WTC11 (cell line): ENCODE measurements at regions not wholly inside any gene's neighbourhood (a gene's known extent, or its start where the extent isn't known, plus 50 kb on each side); places are given as distances from the start of the nearest gene placed in this dataset.

Source experiments
- ATAC-seq: fragments of 200-7000 bp; cut with Tn5 transposase; 2 replicates; pipeline ENCODE4 v1.10.0; 2021; ENCODE audit warnings: mild to moderate bottlenecking, moderate library complexity
- CTCF ChIA-PET: fragments of 300-600 bp; sonication (Branson Sonifier 250); formaldehyde crosslinking; loops from one replicate; lab custom pipeline; 2021; ENCODE audit warnings: antibody characterized with exemption; lab: Charles Lee
- POLR2A ChIA-PET: fragments of 350-600 bp; sonication (Branson Sonifier 250); formaldehyde crosslinking; loops from one replicate; lab custom pipeline; 2021; ENCODE audit warnings: antibody characterized with exemption; lab: Charles Lee
- DNase-seq: peaks from one replicate; pipeline ENCODE4 v3.0.0; 2021; ENCODE audit warnings: low spot score
- H3K27ac Mint-ChIP-seq: 2 replicates; pipeline ENCODE4 v1.8.0; 2021; ENCODE audit warnings: mixed read lengths
- H3K27me3 Mint-ChIP-seq: 2 replicates; pipeline ENCODE4 v1.8.0; 2021; ENCODE audit warnings: low read depth, mild to moderate bottlenecking, moderate library complexity, mixed read lengths
- H3K36me3 Mint-ChIP-seq: 2 replicates; pipeline ENCODE4 v1.8.0; 2021; ENCODE audit warnings: mixed read lengths
- H3K4me1 Mint-ChIP-seq: 2 replicates; pipeline ENCODE4 v1.8.0; 2022; ENCODE audit warnings: mixed read lengths
- H3K4me3 Mint-ChIP-seq: 2 replicates; pipeline ENCODE4 v1.8.0; 2021; ENCODE audit warnings: mild to moderate bottlenecking, moderate library complexity, mixed read lengths
- H3K9me3 Mint-ChIP-seq: 2 replicates; pipeline ENCODE4 v1.8.0; 2021; ENCODE audit warnings: mixed read lengths
- ATF2 ChIP-seq: sonication (generic); formaldehyde crosslinking; IDR thresholded peaks from 2 replicates; pipeline ENCODE4 v1.8.1; 2022; ENCODE audit warnings: low read depth, missing genetic modification reagents, borderline replicate concordance
- GABPB1 ChIP-seq: sonication (generic); formaldehyde crosslinking; IDR thresholded peaks from 2 replicates; pipeline ENCODE4 v1.8.1; 2023; ENCODE audit warnings: mild to moderate bottlenecking, missing genetic modification reagents
- NR1H2 ChIP-seq: sonication (generic); formaldehyde crosslinking; IDR thresholded peaks from 2 replicates; pipeline ENCODE4 v1.9.0; 2021; ENCODE audit warnings: mild to moderate bottlenecking, moderate library complexity, missing genetic modification reagents
- NR2C2 ChIP-seq: sonication (generic); formaldehyde crosslinking; IDR thresholded peaks from 2 replicates; pipeline ENCODE4 v1.8.0; 2022; ENCODE audit warnings: mild to moderate bottlenecking, missing genetic modification reagents
- OVOL2 ChIP-seq: fragments of 250-450 bp; sonication (Bioruptor Pico); IDR thresholded peaks from 2 replicates; pipeline ENCODE4 v1.9.0; 2021; ENCODE audit warnings: mild to moderate bottlenecking, borderline replicate concordance
- PRRX2 ChIP-seq: fragments of 250-450 bp; sonication (Bioruptor Pico); IDR thresholded peaks from 2 replicates; pipeline ENCODE4 v1.8.0; 2021; ENCODE audit warnings: mild to moderate bottlenecking
- SMAD3 ChIP-seq: sonication (generic); formaldehyde crosslinking; IDR thresholded peaks from 2 replicates; pipeline ENCODE4 v1.8.0; 2022; ENCODE audit warnings: missing genetic modification reagents, mild to moderate bottlenecking, borderline replicate concordance
- USF2 ChIP-seq: sonication (generic); formaldehyde crosslinking; IDR thresholded peaks from 2 replicates; pipeline ENCODE4 v1.8.1; 2023; ENCODE audit warnings: mild to moderate bottlenecking, missing genetic modification reagents, moderate library complexity
- ZNF219 ChIP-seq: sonication (generic); formaldehyde crosslinking; IDR thresholded peaks from 2 replicates; pipeline ENCODE4 v1.8.0; 2023; ENCODE audit warnings: missing genetic modification reagents, mild to moderate bottlenecking, borderline replicate concordance
- ZNF396 ChIP-seq: fragments of 250-450 bp; sonication (Bioruptor Pico); IDR thresholded peaks from 2 replicates; pipeline ENCODE4 v1.8.0; 2021; ENCODE audit warnings: mild to moderate bottlenecking, moderate library complexity, borderline replicate concordance
- TF ChIP-seq, protein P1 (sequence below): sonication (generic); formaldehyde crosslinking; IDR thresholded peaks from 2 replicates; pipeline ENCODE4 v1.8.1; 2023; ENCODE audit warnings: mild to moderate bottlenecking, missing genetic modification reagents, moderate library complexity
- TF ChIP-seq, protein P2 (sequence below): sonication (generic); formaldehyde crosslinking; IDR thresholded peaks from 2 replicates; pipeline ENCODE4 v1.8.0; 2023; ENCODE audit warnings: mild to moderate bottlenecking, missing genetic modification reagents
- TF ChIP-seq, protein P3 (sequence below): fragments of 250-450 bp; sonication (Bioruptor Pico); IDR thresholded peaks from 2 replicates; pipeline ENCODE4 v1.9.0; 2021; ENCODE audit warnings: mild to moderate bottlenecking
- TF ChIP-seq, protein P4 (sequence below): sonication (generic); formaldehyde crosslinking; IDR thresholded peaks from 2 replicates; pipeline ENCODE4 v1.8.1; 2023; ENCODE audit warnings: mild to moderate bottlenecking, missing genetic modification reagents
- TF ChIP-seq, protein P5 (sequence below): sonication (generic); formaldehyde crosslinking; IDR thresholded peaks from 2 replicates; pipeline ENCODE4 v1.8.1; 2023; ENCODE audit warnings: mild to moderate bottlenecking, missing genetic modification reagents
- TF ChIP-seq, protein P6 (sequence below): sonication (generic); formaldehyde crosslinking; IDR thresholded peaks from 2 replicates; pipeline ENCODE4 v1.8.1; 2022; ENCODE audit warnings: mild to moderate bottlenecking, missing genetic modification reagents, moderate library complexity, borderline replicate concordance

DNA sequence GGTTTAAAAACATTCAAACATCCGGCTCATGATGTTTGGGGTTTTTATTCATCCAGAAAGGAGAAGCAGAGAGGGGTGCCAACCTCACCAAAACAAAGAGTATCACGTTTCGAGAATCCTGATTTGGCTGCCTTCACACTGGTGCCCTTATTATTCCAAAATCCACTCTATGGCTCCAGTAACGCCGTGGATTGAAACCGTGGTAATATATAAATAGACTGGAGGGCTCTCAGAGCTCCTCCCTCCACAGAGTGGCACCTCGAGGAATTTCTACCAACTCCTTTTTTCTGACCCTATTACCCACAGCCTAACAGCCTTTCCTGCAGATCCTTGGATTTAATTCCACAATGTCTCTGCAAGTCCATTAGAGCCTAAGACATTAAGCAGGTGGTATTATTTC is 353.6 kb downstream of the CRPPA start:
- Mint-ChIP-seq H3K36me3 (no peaks in the 10 kb centered on the region), H3K27me3 (peaks cover 27% of the 10 kb centered on the region), H3K9me3 (no peaks in the 10 kb centered on the region), H3K4me1 (peaks cover 27% of the 10 kb centered on the region), H3K27ac (no peak overlapping the region), H3K4me3 (no peak overlapping the region)
- TF ChIP-seq ZNF396 (no peak), NR2C2 (CRISPR knock-in tag) (no peak), PRRX2 (CRISPR knock-in tag) (no peak), GABPB1 (CRISPR knock-in tag) (no peak), NR1H2 (CRISPR knock-in tag) (no peak), SMAD3 (CRISPR knock-in tag) (no peak), OVOL2 (CRISPR knock-in tag) (no peak), ZNF219 (CRISPR knock-in tag) (no peak), ATF2 (no peak), USF2 (CRISPR knock-in tag) (no peak)
- TF ChIP-seq, protein P1, sequence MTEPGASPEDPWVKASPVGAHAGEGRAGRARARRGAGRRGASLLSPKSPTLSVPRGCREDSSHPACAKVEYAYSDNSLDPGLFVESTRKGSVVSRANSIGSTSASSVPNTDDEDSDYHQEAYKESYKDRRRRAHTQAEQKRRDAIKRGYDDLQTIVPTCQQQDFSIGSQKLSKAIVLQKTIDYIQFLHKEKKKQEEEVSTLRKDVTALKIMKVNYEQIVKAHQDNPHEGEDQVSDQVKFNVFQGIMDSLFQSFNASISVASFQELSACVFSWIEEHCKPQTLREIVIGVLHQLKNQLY (CRISPR knock-in tag): no peak
- TF ChIP-seq, protein P2, sequence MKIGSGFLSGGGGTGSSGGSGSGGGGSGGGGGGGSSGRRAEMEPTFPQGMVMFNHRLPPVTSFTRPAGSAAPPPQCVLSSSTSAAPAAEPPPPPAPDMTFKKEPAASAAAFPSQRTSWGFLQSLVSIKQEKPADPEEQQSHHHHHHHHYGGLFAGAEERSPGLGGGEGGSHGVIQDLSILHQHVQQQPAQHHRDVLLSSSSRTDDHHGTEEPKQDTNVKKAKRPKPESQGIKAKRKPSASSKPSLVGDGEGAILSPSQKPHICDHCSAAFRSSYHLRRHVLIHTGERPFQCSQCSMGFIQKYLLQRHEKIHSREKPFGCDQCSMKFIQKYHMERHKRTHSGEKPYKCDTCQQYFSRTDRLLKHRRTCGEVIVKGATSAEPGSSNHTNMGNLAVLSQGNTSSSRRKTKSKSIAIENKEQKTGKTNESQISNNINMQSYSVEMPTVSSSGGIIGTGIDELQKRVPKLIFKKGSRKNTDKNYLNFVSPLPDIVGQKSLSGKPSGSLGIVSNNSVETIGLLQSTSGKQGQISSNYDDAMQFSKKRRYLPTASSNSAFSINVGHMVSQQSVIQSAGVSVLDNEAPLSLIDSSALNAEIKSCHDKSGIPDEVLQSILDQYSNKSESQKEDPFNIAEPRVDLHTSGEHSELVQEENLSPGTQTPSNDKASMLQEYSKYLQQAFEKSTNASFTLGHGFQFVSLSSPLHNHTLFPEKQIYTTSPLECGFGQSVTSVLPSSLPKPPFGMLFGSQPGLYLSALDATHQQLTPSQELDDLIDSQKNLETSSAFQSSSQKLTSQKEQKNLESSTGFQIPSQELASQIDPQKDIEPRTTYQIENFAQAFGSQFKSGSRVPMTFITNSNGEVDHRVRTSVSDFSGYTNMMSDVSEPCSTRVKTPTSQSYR: no peak
- TF ChIP-seq, protein P3, sequence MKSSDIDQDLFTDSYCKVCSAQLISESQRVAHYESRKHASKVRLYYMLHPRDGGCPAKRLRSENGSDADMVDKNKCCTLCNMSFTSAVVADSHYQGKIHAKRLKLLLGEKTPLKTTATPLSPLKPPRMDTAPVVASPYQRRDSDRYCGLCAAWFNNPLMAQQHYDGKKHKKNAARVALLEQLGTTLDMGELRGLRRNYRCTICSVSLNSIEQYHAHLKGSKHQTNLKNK (CRISPR knock-in tag): no peak
- TF ChIP-seq, protein P4, sequence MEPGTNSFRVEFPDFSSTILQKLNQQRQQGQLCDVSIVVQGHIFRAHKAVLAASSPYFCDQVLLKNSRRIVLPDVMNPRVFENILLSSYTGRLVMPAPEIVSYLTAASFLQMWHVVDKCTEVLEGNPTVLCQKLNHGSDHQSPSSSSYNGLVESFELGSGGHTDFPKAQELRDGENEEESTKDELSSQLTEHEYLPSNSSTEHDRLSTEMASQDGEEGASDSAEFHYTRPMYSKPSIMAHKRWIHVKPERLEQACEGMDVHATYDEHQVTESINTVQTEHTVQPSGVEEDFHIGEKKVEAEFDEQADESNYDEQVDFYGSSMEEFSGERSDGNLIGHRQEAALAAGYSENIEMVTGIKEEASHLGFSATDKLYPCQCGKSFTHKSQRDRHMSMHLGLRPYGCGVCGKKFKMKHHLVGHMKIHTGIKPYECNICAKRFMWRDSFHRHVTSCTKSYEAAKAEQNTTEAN: no peak
- TF ChIP-seq, protein P5, sequence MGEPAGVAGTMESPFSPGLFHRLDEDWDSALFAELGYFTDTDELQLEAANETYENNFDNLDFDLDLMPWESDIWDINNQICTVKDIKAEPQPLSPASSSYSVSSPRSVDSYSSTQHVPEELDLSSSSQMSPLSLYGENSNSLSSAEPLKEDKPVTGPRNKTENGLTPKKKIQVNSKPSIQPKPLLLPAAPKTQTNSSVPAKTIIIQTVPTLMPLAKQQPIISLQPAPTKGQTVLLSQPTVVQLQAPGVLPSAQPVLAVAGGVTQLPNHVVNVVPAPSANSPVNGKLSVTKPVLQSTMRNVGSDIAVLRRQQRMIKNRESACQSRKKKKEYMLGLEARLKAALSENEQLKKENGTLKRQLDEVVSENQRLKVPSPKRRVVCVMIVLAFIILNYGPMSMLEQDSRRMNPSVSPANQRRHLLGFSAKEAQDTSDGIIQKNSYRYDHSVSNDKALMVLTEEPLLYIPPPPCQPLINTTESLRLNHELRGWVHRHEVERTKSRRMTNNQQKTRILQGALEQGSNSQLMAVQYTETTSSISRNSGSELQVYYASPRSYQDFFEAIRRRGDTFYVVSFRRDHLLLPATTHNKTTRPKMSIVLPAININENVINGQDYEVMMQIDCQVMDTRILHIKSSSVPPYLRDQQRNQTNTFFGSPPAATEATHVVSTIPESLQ (CRISPR knock-in tag): no peak
- TF ChIP-seq, protein P6, sequence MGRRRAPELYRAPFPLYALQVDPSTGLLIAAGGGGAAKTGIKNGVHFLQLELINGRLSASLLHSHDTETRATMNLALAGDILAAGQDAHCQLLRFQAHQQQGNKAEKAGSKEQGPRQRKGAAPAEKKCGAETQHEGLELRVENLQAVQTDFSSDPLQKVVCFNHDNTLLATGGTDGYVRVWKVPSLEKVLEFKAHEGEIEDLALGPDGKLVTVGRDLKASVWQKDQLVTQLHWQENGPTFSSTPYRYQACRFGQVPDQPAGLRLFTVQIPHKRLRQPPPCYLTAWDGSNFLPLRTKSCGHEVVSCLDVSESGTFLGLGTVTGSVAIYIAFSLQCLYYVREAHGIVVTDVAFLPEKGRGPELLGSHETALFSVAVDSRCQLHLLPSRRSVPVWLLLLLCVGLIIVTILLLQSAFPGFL (CRISPR knock-in tag): no peak
- ChIA-PET POLR2A (interaction anchor here (0.6 kb wide), 1 partner anchor 1370 kb away, joined by 5 read pairs; no protein-coding TSS in a partner anchor), CTCF (interaction anchor here (1.1 to 1.2 kb wide), 4 partner anchors 11 to 497 kb away, joined by 3 to 5 read pairs (median 4); no protein-coding TSS in a partner anchor)
- ATAC-seq (peak; percentile 49), DNase-seq (no peak)
